ENCODE measurements at regions not wholly inside any gene's neighbourhood (a gene's known extent, or its start where the extent isn't known, plus 50 kb on each side); places are given as distances from the start of the nearest gene placed in this dataset.

- TF ChIP-seq POLR2A (IDR thresholded peaks at IDR 0.05) (no peak), CTCF (IDR thresholded peaks at IDR 0.05) (no peak)
Measured at GRCh38 chr5:6048746-6049145, 329.6 kb downstream of the MED10 start.

All from Peyer's patch (tissue), 4 donors.